LNCaP clone FGC (cell line): ENCODE measurements at regions not wholly inside any gene's neighbourhood (a gene's known extent, or its start where the extent isn't known, plus 50 kb on each side); places are given as distances from the start of the nearest gene placed in this dataset.

ENCODE experiments used
- DNase-seq: peaks from one replicate; pipeline ENCODE4 v3.0.0-alpha.2; 2011; ENCODE audit warnings: low read depth
- H3K4me3 ChIP-seq: 2 replicates; pipeline ENCODE4 v1.5.1; 2011; ENCODE audit warnings: mild to moderate bottlenecking, low read depth, low read length, control low read depth
- CTCF ChIP-seq: IDR thresholded peaks from 2 replicates; pipeline ENCODE4 v1.5.1; 2012; ENCODE audit warnings: mild to moderate bottlenecking; ENCODE audit not compliant: control insufficient read depth, insufficient read depth; ENCODE audit errors: extremely low read depth

DNA sequence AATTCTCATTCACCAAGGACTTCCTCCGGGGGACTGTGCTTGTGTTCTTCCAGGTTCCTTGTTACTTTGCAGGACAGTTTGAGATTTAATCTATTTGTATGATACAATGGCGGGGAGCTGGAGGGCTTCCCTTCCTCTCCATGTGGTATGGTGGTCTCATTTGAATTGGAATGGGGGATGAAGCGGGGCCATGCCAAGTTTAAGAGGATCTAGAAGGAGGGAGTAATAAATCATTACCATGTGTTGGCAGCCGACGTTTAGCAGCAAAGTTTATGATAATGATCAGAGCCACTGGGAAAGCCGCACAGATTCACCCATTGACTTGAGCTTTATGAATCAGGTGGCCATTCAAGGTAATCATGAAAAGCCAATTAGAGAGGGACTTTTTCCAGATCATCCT is 355.1 kb upstream of the MGMT start:
- no peak for DNase-seq
- TF ChIP-seq CTCF, result no peak
- H3K4me3 ChIP-seq, result no peak overlapping the region

- no peak overlapping the region for H3K4me3 ChIP-seq
- TF ChIP-seq CTCF, result no peak
- no peak for DNase-seq
These were observed 352.5 kb upstream of the MGMT start for GRCh38 chr10:129114588-129114987.

DNA sequence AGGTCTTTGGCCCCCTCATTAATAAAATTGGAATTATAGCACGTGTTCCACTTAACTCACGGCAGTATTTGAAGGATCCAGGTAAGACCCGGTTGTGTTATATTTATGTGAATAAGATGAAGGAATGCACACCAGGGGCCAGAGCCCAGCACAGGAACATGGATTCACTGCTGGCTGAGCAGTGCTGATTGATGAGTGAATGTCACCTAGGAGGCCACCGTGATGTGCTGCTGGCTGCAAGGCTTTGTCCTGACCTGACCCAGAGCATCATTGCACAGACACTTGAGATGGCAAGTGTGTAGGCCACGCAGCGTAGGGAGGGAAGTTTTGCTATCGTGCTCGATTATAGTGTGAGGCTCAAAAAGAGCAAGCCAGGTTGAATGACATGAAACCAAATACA is 350.7 kb upstream of the MGMT start:
- no peak for DNase-seq
- no peak overlapping the region for H3K4me3 ChIP-seq
- TF ChIP-seq CTCF, result no peak

- TF ChIP-seq CTCF, result no peak
- no peak for DNase-seq
- no peak overlapping the region for H3K4me3 ChIP-seq
These were observed 346.6 kb upstream of the MGMT start for GRCh38 chr10:129120441-129120840.

- no peak for TF ChIP-seq CTCF
- no peak for DNase-seq
- no peak overlapping the region for H3K4me3 ChIP-seq
These were observed 344.2 kb upstream of the MGMT start for GRCh38 chr10:129122846-129123245.

DNA sequence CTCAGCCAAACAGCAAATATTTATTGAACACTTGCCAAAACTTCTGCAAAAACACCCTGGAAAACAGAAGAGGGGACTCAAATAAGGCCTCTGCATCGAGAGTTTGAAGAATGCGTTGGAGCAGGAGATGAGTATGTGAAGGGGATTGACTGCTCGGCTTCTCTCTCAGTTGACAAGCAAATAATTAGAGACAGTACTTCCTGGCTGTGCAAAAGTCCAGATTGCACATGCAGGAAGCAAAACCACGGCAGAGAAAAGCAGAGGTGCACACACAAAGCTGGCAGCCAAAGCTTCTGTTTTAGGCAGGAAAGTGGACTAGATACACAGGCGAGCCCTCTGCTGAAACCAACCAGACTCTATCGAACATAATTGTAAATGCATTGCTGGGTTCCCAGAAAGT is 343.6 kb upstream of the MGMT start:
- no peak for TF ChIP-seq CTCF
- DNase-seq, result peak; percentile 14
- H3K4me3 ChIP-seq, result no peak overlapping the region

- DNase-seq, result no peak
- no peak for TF ChIP-seq CTCF
These were observed 340.1 kb upstream of the MGMT start for GRCh38 chr10:129126982-129127381.

More at GRCh38 chr10:129126982-129127381, 340.1 kb upstream of the MGMT start:
- H3K4me3 ChIP-seq, result no peak overlapping the region
